Transverse colon (tissue), 4 donors: ENCODE measurements at regions not wholly inside any gene's neighbourhood (a gene's known extent, or its start where the extent isn't known, plus 50 kb on each side); places are given as distances from the start of the nearest gene placed in this dataset.

Source experiments
- DNase-seq: peaks from one replicate; pipeline ENCODE4 v3.0.0-alpha.2; 2019
- H3K27ac ChIP-seq, 4 donors: fragments of 200-600 bp; sonication (generic); 2 replicates each; pipeline ENCODE4 v1.5.1; 2016 to 2018; ENCODE audit warnings: inconsistent platforms in 4 of 4
- H3K27me3 ChIP-seq: fragments of 200-600 bp; sonication (generic); 2 replicates; pipeline ENCODE4 v1.5.1; 2017; ENCODE audit warnings: inconsistent platforms
- H3K36me3 ChIP-seq, 4 donors: fragments of 200-600 bp; sonication (generic); 2 replicates each; pipeline ENCODE4 v1.5.1; 2017 to 2019; ENCODE audit warnings: inconsistent platforms in 4 of 4
- H3K4me1 ChIP-seq, 4 donors: fragments of 200-600 bp; sonication (generic); 2 replicates each; pipeline ENCODE4 v1.5.1; 2017 to 2020; ENCODE audit warnings: inconsistent platforms in 4 of 4
- H3K4me3 ChIP-seq, 4 donors: fragments of 200-600 bp; sonication (generic); 1 replicate in 1 of 4; 2 replicates in 3 of 4; pipeline versions ENCODE4 v1.5.1 to v1.6.1; 2017 to 2019; ENCODE audit warnings: inconsistent platforms in 4 of 4
- H3K9me3 ChIP-seq, 2 donors: fragments of 200-600 bp; sonication (generic); 2 replicates each; pipeline ENCODE4 v1.5.1; 2017 to 2019; ENCODE audit warnings: inconsistent platforms in 2 of 2
- EP300 ChIP-seq: sonication (generic); formaldehyde crosslinking; IDR thresholded peaks from one replicate; pipeline ENCODE4 v1.6.1; 2017; ENCODE audit warnings: antibody characterized with exemption, low read depth
- POLR2A ChIP-seq: fragments of 450-650 bp; IDR thresholded peaks from one replicate; pipeline ENCODE4 v1.6.1; 2016; ENCODE audit warnings: antibody characterized with exemption, mild to moderate bottlenecking, moderate library complexity
- POLR2AphosphoS5 ChIP-seq, 3 donors: sonication (generic); formaldehyde crosslinking; IDR thresholded peaks; one replicate each; pipeline ENCODE4 v1.6.1; 2016; ENCODE audit warnings: antibody characterized with exemption in 3 of 3
- WGBS, 2 donors: methylation state at CpG; one replicate each; pipeline ENCODE4 v1.1.5; 2018; ENCODE audit warnings: low coverage in 1 of 2; 5-methylcytosine and 5-hydroxymethylcytosine counted together
- in situ Hi-C, 4 donors: fragments of 200-750 bp; cut with MboI; loops; one replicate each; pipeline versions ENCODE4 v1.15.0 to v1.15.1; 2017; ENCODE audit warnings: low sequenced_read_pairs in 3 of 4, low pct_ligation_motif_present in 1 of 4, low pct_unique_long_range_greater_than_20kb in 1 of 4
- intact Hi-C: fragments of 100-400 bp; cut with DNase I; formaldehyde crosslinking; loops from one replicate; pipeline ENCODE4 v1.15.1; 2023; ENCODE audit warnings: low total_unique reads
- TF ChIP-seq, protein P1 (sequence below), 5 experiments: fragments of 200-600 bp in 3 of 5; fragments of 450-650 bp in 2 of 5; sonication (generic) in 3 of 5; IDR thresholded peaks; 1 replicate in 2 of 5; 2 replicates in 3 of 5; pipeline ENCODE4 v1.5.1; 2016 to 2017; ENCODE audit warnings: antibody characterized with exemption in 5 of 5, inconsistent platforms in 3 of 5, mild to moderate bottlenecking in 2 of 5, moderate library complexity in 1 of 5

DNA sequence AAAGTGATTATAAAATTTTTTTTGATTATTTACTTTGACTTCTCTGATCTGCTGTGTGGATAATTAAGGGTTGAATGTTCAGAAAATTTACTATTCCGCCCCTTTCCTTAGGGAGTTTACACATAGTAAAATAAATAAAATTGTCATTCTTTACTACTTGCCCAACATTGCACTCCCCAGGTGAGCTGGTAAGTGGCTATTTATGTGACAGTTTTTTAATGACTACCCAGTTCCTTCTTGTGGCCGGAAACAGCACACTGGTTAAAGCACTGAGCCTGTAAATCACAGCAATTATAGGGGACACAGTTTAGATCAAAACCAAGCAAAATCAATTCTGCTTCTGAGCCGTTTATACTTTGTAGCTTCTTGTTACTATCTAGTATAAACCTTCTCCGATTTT lies 158.1 kb downstream of the FHIP1A start:
- Histone ChIP-seq H3K4me3 (no peak overlapping the region), H3K4me1 (peaks cover 0 to 56% (median 27%) of the 10 kb centered on the region in 4 donors), H3K36me3 (no peaks in the 10 kb centered on the region), H3K9me3 (no peaks in the 10 kb centered on the region), H3K27ac (peak overlapping the region; percentile 47 to 89 (median 84)), H3K27me3 (no peaks in the 10 kb centered on the region)
- intact Hi-C loops (no loop called here), in situ Hi-C loops (no loop called here)
- DNase-seq, result no peak
- WGBS, 2 donors, result 19 to 28% methylated on average over 4 of the region's 4 CpGs
- TF ChIP-seq, protein P1, sequence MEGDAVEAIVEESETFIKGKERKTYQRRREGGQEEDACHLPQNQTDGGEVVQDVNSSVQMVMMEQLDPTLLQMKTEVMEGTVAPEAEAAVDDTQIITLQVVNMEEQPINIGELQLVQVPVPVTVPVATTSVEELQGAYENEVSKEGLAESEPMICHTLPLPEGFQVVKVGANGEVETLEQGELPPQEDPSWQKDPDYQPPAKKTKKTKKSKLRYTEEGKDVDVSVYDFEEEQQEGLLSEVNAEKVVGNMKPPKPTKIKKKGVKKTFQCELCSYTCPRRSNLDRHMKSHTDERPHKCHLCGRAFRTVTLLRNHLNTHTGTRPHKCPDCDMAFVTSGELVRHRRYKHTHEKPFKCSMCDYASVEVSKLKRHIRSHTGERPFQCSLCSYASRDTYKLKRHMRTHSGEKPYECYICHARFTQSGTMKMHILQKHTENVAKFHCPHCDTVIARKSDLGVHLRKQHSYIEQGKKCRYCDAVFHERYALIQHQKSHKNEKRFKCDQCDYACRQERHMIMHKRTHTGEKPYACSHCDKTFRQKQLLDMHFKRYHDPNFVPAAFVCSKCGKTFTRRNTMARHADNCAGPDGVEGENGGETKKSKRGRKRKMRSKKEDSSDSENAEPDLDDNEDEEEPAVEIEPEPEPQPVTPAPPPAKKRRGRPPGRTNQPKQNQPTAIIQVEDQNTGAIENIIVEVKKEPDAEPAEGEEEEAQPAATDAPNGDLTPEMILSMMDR (IDR thresholded peaks at IDR 0.05), result no peak
- TF ChIP-seq POLR2A (no peak), POLR2AphosphoS5 (IDR thresholded peaks at IDR 0.05) (no peak), EP300 (no peak)

DNA sequence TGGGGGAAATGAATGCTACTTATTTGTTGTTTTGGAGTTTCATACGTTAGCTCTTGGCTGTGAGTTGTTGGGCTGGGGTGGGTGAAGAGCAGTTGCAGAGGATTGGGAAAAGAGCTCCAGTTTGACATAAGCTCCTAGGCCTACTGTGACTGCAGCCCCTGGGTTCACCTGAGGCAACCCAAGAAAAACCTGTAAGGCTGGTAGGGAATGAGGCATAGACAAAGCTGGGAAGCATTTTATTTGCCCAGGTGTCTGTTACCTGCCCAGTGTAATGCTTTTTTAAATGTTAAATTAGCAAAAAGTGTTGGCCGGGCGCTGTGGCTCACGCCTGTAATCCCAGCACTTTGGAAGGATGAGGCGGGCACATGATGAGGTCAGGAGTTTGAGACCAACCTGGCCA lies 160.0 kb downstream of the FHIP1A start:
- in situ Hi-C loops (no loop called here), intact Hi-C loops (no loop called here)
- H3K4me3 ChIP-seq, result no peak overlapping the region
- H3K4me1 ChIP-seq, result peaks cover 4 to 56% (median 20%) of the 10 kb centered on the region in 4 donors
- no peak overlapping the region for H3K27ac ChIP-seq
- no peaks in the 10 kb centered on the region for H3K9me3 ChIP-seq
- H3K27me3 ChIP-seq, result no peaks in the 10 kb centered on the region
- TF ChIP-seq POLR2AphosphoS5 (IDR thresholded peaks at IDR 0.05) (no peak), EP300 (no peak), POLR2A (no peak)
- TF ChIP-seq, protein P1 (IDR thresholded peaks at IDR 0.05), result no peak
- DNase-seq, result no peak
- 88 to 100% methylated on average over 1 to 5 of the region's 5 CpGs for WGBS, 2 donors
- H3K36me3 ChIP-seq, result no peaks in the 10 kb centered on the region

DNA sequence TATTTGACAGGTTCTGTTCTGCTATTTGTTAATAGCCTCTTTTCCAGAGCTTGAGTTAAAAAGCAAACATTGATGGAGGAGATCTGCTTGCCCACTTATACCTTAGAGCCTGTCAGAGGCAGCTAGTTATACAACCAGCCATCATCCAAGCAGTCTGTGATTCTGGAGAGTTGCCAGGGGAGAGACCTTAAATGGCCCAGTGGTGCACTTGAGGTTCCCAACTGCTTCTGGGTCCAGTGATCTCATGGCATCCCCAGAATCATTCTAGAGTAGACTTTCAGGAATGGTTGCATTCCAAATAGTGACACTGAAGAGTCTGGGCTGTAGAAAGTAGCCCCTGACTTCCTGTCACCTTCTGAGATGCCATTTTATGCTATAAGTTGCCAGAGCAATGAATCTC lies 160.7 kb downstream of the FHIP1A start:
- Histone ChIP-seq H3K4me3 (no peak overlapping the region), H3K27ac (no peak overlapping the region), H3K36me3 (no peaks in the 10 kb centered on the region), H3K4me1 (peaks cover 4 to 58% (median 20%) of the 10 kb centered on the region in 4 donors), H3K9me3 (no peaks in the 10 kb centered on the region), H3K27me3 (no peaks in the 10 kb centered on the region)
- DNase-seq, result no peak
- intact Hi-C loops (no loop called here), in situ Hi-C loops (no loop called here)
- TF ChIP-seq, protein P1 (IDR thresholded peaks at IDR 0.05), result no peak
- no peak for TF ChIP-seq POLR2A
- no peak for TF ChIP-seq POLR2AphosphoS5 (IDR thresholded peaks at IDR 0.05)
- TF ChIP-seq EP300, result no peak

DNA sequence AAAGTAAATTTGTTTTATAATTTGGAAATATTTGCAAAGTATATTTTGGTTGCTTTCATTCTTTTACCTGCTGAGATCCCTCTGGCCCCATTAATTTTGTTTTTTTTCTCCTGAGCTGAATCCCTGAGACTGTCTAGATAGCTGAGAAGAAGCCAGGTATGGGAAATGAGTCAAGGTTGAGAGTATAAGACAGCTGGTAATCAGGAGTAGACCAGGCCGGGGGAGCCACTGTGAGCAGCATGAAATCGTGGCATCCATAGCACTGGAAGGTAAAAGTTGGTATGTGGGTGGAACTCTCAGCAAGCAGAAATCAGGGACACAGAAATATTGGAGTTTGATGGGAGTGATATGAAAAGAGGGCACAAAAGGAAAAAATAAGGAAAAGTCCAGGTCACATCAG lies 164.5 kb downstream of the FHIP1A start:
- Histone ChIP-seq H3K27me3 (no peaks in the 10 kb centered on the region), H3K27ac (peak overlapping the region; percentile 58 to 79 (median 76)), H3K4me1 (peaks cover 0 to 34% (median 6%) of the 10 kb centered on the region in 4 donors), H3K36me3 (no peaks in the 10 kb centered on the region), H3K4me3 (no peak overlapping the region), H3K9me3 (no peaks in the 10 kb centered on the region)
- WGBS, 2 donors, result 76% methylated on average over 2 of the region's 2 CpGs; no CpG with 5 or more reads in 1 of the 2 donors
- in situ Hi-C loops, result no loop called here
- DNase-seq, result no peak
- intact Hi-C loops, result no loop called here
- TF ChIP-seq, protein P1 (IDR thresholded peaks at IDR 0.05), result no peak
- no peak for TF ChIP-seq POLR2A
- no peak for TF ChIP-seq POLR2AphosphoS5 (IDR thresholded peaks at IDR 0.05)
- TF ChIP-seq EP300, result no peak
